Endothelial cell of umbilical vein (primary cell): ENCODE measurements at regions not wholly inside any gene's neighbourhood (a gene's known extent, or its start where the extent isn't known, plus 50 kb on each side); places are given as distances from the start of the nearest gene placed in this dataset.

Source experiments
- BruUV-seq: library from RNA; stranded (reverse); fragments of 400-500 nt; replicated peaks from 2 replicates; lab custom pipeline; 2021; lab: Mats Ljungman, UMichigan
- CTCF ChIA-PET: fragments of 300-600, 350-600 bp; sonication (Branson Sonifier 250); formaldehyde crosslinking; loops from one replicate; lab custom pipeline; 2021; ENCODE audit warnings: antibody characterized with exemption, inconsistent platforms; lab: Charles Lee
- POLR2A ChIA-PET: fragments of 300-600, 350-600 bp; sonication (Branson Sonifier 250); formaldehyde crosslinking; loops from one replicate; lab custom pipeline; 2021; ENCODE audit warnings: antibody characterized with exemption, inconsistent platforms; lab: Charles Lee
- DNase-seq: peaks from one replicate; pipeline ENCODE4 v3.0.0-alpha.2; 2011; ENCODE audit warnings: low read depth, low spot score
- FAIRE-seq: peaks from 2 replicates; lab custom pipeline; 2011; peaks lifted over from hg19 to GRCh38; lab: Jason Lieb, UNC
- H2AFZ ChIP-seq: 2 replicates; pipeline ENCODE4 v1.6.0; 2012; ENCODE audit warnings: low read depth, low read length, control low read depth, inconsistent platforms
- H3K27ac ChIP-seq: 2 replicates; pipeline ENCODE4 v1.5.1; 2011; ENCODE audit warnings: low read depth, mild to moderate bottlenecking, control low read depth, low read length, moderate library complexity; ENCODE audit not compliant: insufficient read depth
- H3K27me3 ChIP-seq, 2 experiments: 2 replicates each; pipeline versions ENCODE4 v1.6.0 to v1.6.1; 2011; ENCODE audit warnings: low read length in 2 of 2, mixed read lengths in 1 of 2; ENCODE audit not compliant: control insufficient read depth in 2 of 2, insufficient read depth in 2 of 2
- H3K36me3 ChIP-seq, 2 experiments: 2 replicates in 1 of 2; 3 replicates in 1 of 2; pipeline ENCODE4 v1.5.1; 2011; ENCODE audit warnings: low read length in 2 of 2, mild to moderate bottlenecking in 1 of 2, moderate library complexity in 1 of 2; ENCODE audit not compliant: control insufficient read depth in 2 of 2, insufficient read depth in 2 of 2; ENCODE audit errors: extremely low read depth in 1 of 2
- H3K4me1 ChIP-seq: 3 replicates; pipeline ENCODE4 v1.5.1; 2011; ENCODE audit warnings: mild to moderate bottlenecking, low read length; ENCODE audit not compliant: control insufficient read depth, insufficient read depth; ENCODE audit errors: extremely low read depth
- H3K4me2 ChIP-seq: 2 replicates; pipeline ENCODE4 v1.6.1; 2011; ENCODE audit warnings: low read length, control low read depth, mixed read lengths; ENCODE audit not compliant: insufficient read depth
- H3K4me3 ChIP-seq, 3 experiments: fragments of 200-600 bp in 1 of 3; sonication (generic), shearing (Covaris generic) in 1 of 3; replicated peaks in 1 of 3; 2 replicates each; pipeline ENCODE4 v1.5.1; 2011 to 2016; ENCODE audit warnings: control low read depth in 3 of 3, low read length in 3 of 3, mild to moderate bottlenecking in 2 of 3, inconsistent platforms in 1 of 3, low read depth in 1 of 3, moderate library complexity in 1 of 3; ENCODE audit not compliant: insufficient read depth in 1 of 3
- H3K79me2 ChIP-seq: 2 replicates; pipeline ENCODE4 v1.6.0; 2012; ENCODE audit warnings: low read length, inconsistent platforms; ENCODE audit not compliant: control insufficient read depth, insufficient read depth
- H3K9ac ChIP-seq: replicated peaks from 2 replicates; pipeline ENCODE3; 2011; ENCODE audit warnings: low read length, control low read depth; ENCODE audit not compliant: insufficient read depth; ENCODE audit errors: extremely low read depth
- H3K9me1 ChIP-seq: replicated peaks from 3 replicates; pipeline ENCODE4 v1.6.0; 2011; ENCODE audit warnings: mild to moderate bottlenecking, low read length; ENCODE audit not compliant: control insufficient read depth, insufficient read depth; ENCODE audit errors: extremely low read depth
- H3K9me3 ChIP-seq: replicated peaks from 2 replicates; pipeline ENCODE4 v1.5.1; 2012; ENCODE audit warnings: low read length, inconsistent platforms; ENCODE audit not compliant: control insufficient read depth, insufficient read depth
- H4K20me1 ChIP-seq: replicated peaks from 2 replicates; pipeline ENCODE3; 2011; ENCODE audit warnings: mild to moderate bottlenecking, low read length; ENCODE audit not compliant: control insufficient read depth, insufficient read depth; ENCODE audit errors: extremely low read depth
- EZH2 ChIP-seq: IDR thresholded peaks from 2 replicates; pipeline ENCODE4 v1.6.1; 2012; ENCODE audit warnings: borderline replicate concordance, low read depth, mild to moderate bottlenecking, moderate library complexity, low read length, inconsistent platforms; ENCODE audit not compliant: severe bottlenecking
- FOS ChIP-seq: IDR thresholded peaks from 2 replicates; pipeline ENCODE4 v1.6.1; 2011; ENCODE audit warnings: mild to moderate bottlenecking, low read length, moderate library complexity, borderline replicate concordance; ENCODE audit not compliant: insufficient read depth
- JUN ChIP-seq: IDR thresholded peaks from 2 replicates; pipeline ENCODE4 v1.6.1; 2011; ENCODE audit warnings: borderline replicate concordance, low read depth; ENCODE audit not compliant: insufficient read length, insufficient read depth
- MYC ChIP-seq: IDR thresholded peaks from one replicate; pipeline ENCODE4 v1.6.1; 2011; ENCODE audit warnings: mild to moderate bottlenecking, low read depth, low read length
- POLR2A ChIP-seq: IDR thresholded peaks from 2 replicates; pipeline ENCODE4 v1.6.1; 2012; ENCODE audit warnings: low read depth, mild to moderate bottlenecking, control low read depth, low read length
- POLR2AphosphoS5 ChIP-seq: IDR thresholded peaks from 2 replicates; pipeline ENCODE4 v1.6.1; 2012; ENCODE audit warnings: low read depth, mild to moderate bottlenecking, control low read depth, low read length, moderate library complexity; ENCODE audit not compliant: insufficient read depth
- dilution Hi-C: fragments of 300-500 bp; cut with MboI; formaldehyde crosslinking; loops from one replicate; pipeline ENCODE4 v1.15.0; 2019; ENCODE audit warnings: low sequenced_read_pairs; ENCODE audit not compliant: extremely low pct_ligation_motif_present
- intact Hi-C: fragments of 100-400 bp; cut with micrococcal nuclease; formaldehyde crosslinking; loops from one replicate; pipeline ENCODE4 v1.10.0; 2022
- TF ChIP-seq, protein P1 (sequence below): IDR thresholded peaks from 2 replicates; pipeline ENCODE4 v1.6.1; 2011; ENCODE audit not compliant: insufficient read depth, insufficient read length
- TF ChIP-seq, protein P2 (sequence below), 2 donors: IDR thresholded peaks; 1 replicate in 1 of 2; 2 replicates in 1 of 2; pipeline ENCODE4 v1.5.1; 2011; ENCODE audit warnings: low read length in 2 of 2, mild to moderate bottlenecking in 2 of 2, moderate library complexity in 2 of 2, control low read depth in 1 of 2, inconsistent platforms in 1 of 2, low read depth in 1 of 2; ENCODE audit not compliant: insufficient read depth in 1 of 2; ENCODE audit errors: extremely low read depth in 1 of 2

- CTCF ChIA-PET, result no interaction called here
- H3K9me1 ChIP-seq, result no peaks in the 10 kb centered on the region
- no peak for FAIRE-seq
- no TSS peak for BruUV-seq
- no peaks in the 10 kb centered on the region for H3K36me3 ChIP-seq
- H3K4me2 ChIP-seq, result no peak overlapping the region
- TF ChIP-seq FOS, result no peak
- TF ChIP-seq JUN, result no peak
- no peak for TF ChIP-seq POLR2A
- TF ChIP-seq, protein P1, sequence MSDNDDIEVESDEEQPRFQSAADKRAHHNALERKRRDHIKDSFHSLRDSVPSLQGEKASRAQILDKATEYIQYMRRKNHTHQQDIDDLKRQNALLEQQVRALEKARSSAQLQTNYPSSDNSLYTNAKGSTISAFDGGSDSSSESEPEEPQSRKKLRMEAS, result no peak
- no peak for TF ChIP-seq MYC
- TF ChIP-seq, protein P2, sequence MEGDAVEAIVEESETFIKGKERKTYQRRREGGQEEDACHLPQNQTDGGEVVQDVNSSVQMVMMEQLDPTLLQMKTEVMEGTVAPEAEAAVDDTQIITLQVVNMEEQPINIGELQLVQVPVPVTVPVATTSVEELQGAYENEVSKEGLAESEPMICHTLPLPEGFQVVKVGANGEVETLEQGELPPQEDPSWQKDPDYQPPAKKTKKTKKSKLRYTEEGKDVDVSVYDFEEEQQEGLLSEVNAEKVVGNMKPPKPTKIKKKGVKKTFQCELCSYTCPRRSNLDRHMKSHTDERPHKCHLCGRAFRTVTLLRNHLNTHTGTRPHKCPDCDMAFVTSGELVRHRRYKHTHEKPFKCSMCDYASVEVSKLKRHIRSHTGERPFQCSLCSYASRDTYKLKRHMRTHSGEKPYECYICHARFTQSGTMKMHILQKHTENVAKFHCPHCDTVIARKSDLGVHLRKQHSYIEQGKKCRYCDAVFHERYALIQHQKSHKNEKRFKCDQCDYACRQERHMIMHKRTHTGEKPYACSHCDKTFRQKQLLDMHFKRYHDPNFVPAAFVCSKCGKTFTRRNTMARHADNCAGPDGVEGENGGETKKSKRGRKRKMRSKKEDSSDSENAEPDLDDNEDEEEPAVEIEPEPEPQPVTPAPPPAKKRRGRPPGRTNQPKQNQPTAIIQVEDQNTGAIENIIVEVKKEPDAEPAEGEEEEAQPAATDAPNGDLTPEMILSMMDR (IDR thresholded peaks at IDR 0.05; ENCODE audit: extremely low read depth in 1 of 2, insufficient read depth in 1 of 2, low read depth in 1 of 2, low read length in 2 of 2), result no peak
- no peak for TF ChIP-seq EZH2
- no peak for TF ChIP-seq POLR2AphosphoS5
- no peaks in the 10 kb centered on the region for H3K79me2 ChIP-seq
- H3K9ac ChIP-seq, result no peak overlapping the region
- H3K27me3 ChIP-seq, result no peaks in the 10 kb centered on the region
- no peaks in the 10 kb centered on the region for H4K20me1 ChIP-seq
- H3K9me3 ChIP-seq, result no peaks in the 10 kb centered on the region
- dilution Hi-C loops (no loop called here), intact Hi-C loops (loop anchor here (10.0 kb wide), 1 partner anchor 111 kb away; no protein-coding TSS in a partner anchor)
- H3K4me3 ChIP-seq, result no peak overlapping the region
- no peak for DNase-seq
- H3K4me1 ChIP-seq, result no peaks in the 10 kb centered on the region
- no peak overlapping the region for H3K27ac ChIP-seq
- no peak overlapping the region for H2AFZ ChIP-seq
- POLR2A ChIA-PET, result no interaction called here
Observed at GRCh38 chr2:78864205-78864604, 161.3 kb upstream of the REG3G start.
